DMS 273 (cell line): ENCODE measurements at regions not wholly inside any gene's neighbourhood (a gene's known extent, or its start where the extent isn't known, plus 50 kb on each side); places are given as distances from the start of the nearest gene placed in this dataset.
"Not testable (repeated sequence)": the region's sequence is repeated elsewhere in the genome, so short reads cannot be mapped to it uniquely, and the experiment has no call there.

ENCODE experiments used
- DNase-seq: peaks from one replicate; lab custom pipeline; 2025; ENCODE audit not compliant: unreplicated experiment; lab: John Stamatoyannopoulos, UW

DNA sequence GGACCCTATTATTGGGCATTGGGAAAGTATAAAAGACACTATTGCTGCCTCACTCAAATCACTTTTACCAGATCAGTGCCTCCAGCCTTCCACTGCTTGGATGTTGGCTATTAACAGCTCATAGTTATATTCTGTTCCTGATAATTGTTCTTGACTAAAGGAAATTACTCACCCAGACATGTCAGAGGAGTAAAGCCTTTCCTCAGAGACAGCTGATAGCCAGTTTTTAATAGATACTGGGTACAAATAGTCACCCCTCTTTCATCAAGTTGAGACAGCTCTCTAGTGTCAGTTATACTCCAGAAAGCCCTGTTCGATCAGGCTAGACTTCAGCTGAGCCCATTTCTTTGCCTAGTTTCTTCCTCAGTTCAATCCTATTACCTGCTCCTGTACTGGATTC, 876.1 kb upstream of the B3GALT2 start:
- DNase-seq: no peak

DNA sequence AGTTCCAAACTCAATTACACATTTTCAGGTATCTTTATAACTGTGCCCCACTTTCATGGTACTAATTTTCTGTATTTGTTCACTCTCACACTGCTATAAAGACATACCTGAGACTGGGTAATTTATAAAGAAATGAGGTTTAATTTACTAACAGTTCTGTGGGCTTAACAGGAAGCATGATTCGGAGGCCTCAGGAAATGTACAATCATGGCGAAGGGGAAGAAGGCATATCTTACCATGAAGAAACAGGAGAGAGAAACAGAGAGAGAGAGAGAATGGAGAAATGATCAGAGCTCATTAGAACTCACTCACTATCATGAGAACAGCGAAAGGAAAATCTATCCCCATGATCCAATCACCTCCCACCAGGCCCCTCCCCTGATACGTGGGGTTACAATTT, 874.1 kb upstream of the B3GALT2 start:
- no peak for DNase-seq

DNA sequence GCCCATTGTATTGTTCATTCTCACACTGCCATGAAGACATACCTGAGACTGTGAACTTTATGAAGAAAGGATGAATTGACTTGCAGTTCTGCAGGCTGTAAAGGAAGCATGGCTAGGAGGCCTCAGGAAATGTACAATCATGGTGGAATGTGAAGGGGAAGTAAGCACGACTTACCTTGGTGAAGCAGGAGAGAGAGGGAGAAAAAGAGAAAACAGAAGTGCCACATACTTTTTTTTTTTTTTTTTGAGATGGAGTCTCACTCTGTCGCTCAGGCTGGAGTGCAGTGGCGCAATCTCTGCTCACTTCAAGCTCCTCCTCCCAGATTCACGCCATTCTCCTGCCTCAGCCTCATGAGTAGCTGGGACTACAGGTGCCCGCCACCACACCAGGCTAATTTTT, 871.9 kb upstream of the B3GALT2 start:
- DNase-seq: not testable (repeated sequence)

- no peak for DNase-seq
These were observed 869.8 kb upstream of the B3GALT2 start for GRCh38 chr1:194056169-194056568.

DNA sequence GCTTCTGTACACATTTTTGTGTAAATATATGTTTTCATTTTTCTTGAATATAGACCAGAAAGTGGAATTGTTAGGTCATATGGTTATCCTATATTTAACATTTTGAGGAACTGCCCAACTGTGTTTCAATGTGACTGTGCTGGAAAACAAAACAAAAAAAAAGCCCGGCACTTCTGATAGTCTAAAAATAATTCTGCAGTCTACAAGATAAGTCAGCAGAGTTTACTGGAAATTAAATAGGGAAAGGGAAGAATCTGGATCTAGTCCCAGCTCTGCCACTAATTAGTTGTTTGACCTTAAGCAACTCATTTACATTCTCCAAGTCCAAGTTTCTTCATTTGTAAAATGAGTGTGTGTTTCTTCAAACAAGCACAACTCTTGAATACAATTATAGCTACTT, 869.1 kb upstream of the B3GALT2 start:
- no peak for DNase-seq

- no peak for DNase-seq
These were observed 866.3 kb upstream of the B3GALT2 start for GRCh38 chr1:194052514-194053338.

GRCh38 chr1:194047921-194048320, 861.5 kb upstream of the B3GALT2 start:
- DNase-seq: no peak

DNA sequence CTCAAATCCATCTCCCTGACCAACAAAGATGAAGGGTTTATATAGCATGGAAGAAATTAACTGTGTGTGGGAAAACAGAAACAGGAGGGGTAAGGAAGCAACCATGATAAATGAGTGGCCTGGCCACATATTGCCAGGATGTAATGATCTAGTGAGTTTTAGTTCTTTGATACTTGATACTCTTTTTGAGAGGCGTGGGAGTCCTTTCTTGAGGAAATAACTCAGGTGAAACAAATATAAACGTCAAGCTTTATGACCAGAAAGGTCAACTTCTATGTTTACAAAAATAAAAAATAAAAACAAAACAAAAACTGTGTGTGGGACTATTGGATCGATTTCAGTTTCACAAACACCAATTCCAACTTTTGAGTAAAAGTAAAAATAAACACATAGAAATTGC, 860.8 kb upstream of the B3GALT2 start:
- no peak for DNase-seq

- no peak for DNase-seq
These were observed 859.0 kb upstream of the B3GALT2 start for GRCh38 chr1:194045416-194045815.

GRCh38 chr1:194044892-194045291, 858.5 kb upstream of the B3GALT2 start:
- no peak for DNase-seq

- no peak for DNase-seq
These were observed 857.8 kb upstream of the B3GALT2 start for GRCh38 chr1:194043984-194044755.

GRCh38 chr1:194042736-194043135, 856.3 kb upstream of the B3GALT2 start:
- DNase-seq: no peak

GRCh38 chr1:194040496-194040895, 854.1 kb upstream of the B3GALT2 start:
- no peak for DNase-seq

- no peak for DNase-seq
These were observed 853.2 kb upstream of the B3GALT2 start for GRCh38 chr1:194039578-194039977.

GRCh38 chr1:194033646-194034045, 847.2 kb upstream of the B3GALT2 start:
- no peak for DNase-seq

GRCh38 chr1:194028002-194028401, 841.6 kb upstream of the B3GALT2 start:
- DNase-seq: no peak

GRCh38 chr1:194026422-194026821, 840.0 kb upstream of the B3GALT2 start:
- DNase-seq: no peak

DNA sequence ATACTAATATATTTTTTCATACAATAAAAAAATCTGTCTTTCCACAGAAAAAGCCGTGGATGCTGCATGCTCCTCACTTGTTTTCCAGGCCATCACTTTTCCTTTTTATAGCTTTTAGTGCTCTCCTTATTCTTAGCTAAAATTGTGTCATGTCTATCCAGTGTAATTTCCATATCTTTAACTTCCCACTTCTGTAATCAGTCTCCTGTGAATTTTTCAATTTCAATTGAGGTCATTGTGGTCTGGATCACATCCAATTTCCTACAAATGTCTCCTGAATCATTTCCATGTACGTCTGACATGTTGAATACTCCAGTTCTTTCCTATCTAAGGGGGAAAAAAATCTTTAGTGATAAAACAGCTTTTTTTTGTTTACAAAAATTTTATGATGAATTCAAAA, 838.2 kb upstream of the B3GALT2 start:
- DNase-seq: peak; percentile 2

DNA sequence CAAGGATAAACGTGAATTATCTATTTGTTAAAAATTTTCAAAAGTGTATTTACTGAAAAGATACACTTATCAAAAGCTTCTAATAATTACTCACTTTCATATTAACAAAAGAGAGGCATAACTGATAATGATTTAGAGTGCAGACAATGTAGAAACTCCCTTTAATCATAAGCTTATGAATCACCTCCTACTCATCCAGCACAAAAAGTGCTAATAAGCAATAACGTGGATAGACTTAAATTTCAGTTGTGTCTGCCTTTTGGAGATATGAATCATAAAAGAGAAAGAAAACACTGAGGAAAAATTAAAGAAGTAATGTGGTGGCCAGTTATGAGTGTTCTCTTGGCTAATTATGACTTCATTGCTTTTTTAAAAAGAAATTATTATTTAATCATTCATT, 827.6 kb upstream of the B3GALT2 start:
- DNase-seq: no peak

DNA sequence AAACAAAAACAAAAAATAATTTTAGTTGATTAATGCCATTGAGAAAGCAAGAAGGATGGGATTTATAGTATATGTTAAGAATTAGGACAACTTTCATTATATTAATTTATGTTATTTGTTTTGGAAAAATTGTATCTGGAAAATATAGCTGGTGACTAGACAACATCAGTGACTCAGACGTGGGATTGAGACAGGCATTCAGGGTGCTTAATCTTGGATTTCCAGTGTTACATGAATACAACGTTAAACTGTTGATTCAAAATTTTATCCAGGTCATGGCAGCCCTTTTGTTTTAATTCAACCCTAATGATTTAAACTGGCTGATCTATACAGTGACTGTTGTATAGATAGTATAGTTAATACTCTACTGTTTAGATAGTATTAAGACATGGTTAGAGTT, 827.1 kb upstream of the B3GALT2 start:
- DNase-seq: no peak

- DNase-seq: no peak
These were observed 817.7 kb upstream of the B3GALT2 start for GRCh38 chr1:194004146-194004545.

- DNase-seq: not testable (repeated sequence)
These were observed 815.4 kb upstream of the B3GALT2 start for GRCh38 chr1:194001726-194002350.
